ENCODE measurements at regions not wholly inside any gene's neighbourhood (a gene's known extent, or its start where the extent isn't known, plus 50 kb on each side); places are given as distances from the start of the nearest gene placed in this dataset.

DNA sequence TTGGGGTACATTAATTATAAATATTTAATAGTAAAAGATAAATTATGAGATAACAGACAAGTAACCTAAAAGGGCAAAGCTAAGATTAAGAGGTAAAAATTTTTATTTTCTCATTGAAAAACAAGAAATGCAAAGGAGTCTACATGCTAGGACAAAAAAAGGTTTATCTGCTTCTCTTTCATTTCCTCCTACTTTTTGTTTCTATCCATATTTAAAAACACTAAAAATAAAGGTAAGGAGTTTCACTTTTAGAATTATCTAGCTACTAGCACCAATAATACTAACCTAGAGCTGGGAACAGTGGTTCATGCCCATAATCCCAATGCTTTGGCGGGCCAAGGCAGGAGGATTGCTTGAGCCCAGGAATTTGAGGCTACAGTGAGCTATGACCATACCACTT lies 1551.7 kb upstream of the SLC39A10 start:
- Histone ChIP-seq H3K9me3 (no peaks in the 10 kb centered on the region), H3K27ac (no peak overlapping the region), H3K27me3 (no peaks in the 10 kb centered on the region), H3K4me1 (no peaks in the 10 kb centered on the region), H3K36me3 (no peaks in the 10 kb centered on the region), H3K4me3 (no peak overlapping the region)
- no peak for DNase-seq
- 94 to 95% methylated on average over 1 of the region's 1 CpG for WGBS, 2 donors
- intact Hi-C loops (cut with DNase I), result no loop called here
- TF ChIP-seq POLR2A (IDR thresholded peaks at IDR 0.05) (no peak), EP300 (IDR thresholded peaks at IDR 0.05) (no peak), POLR2AphosphoS5 (IDR thresholded peaks at IDR 0.05) (no peak)
- TF ChIP-seq, protein P1, sequence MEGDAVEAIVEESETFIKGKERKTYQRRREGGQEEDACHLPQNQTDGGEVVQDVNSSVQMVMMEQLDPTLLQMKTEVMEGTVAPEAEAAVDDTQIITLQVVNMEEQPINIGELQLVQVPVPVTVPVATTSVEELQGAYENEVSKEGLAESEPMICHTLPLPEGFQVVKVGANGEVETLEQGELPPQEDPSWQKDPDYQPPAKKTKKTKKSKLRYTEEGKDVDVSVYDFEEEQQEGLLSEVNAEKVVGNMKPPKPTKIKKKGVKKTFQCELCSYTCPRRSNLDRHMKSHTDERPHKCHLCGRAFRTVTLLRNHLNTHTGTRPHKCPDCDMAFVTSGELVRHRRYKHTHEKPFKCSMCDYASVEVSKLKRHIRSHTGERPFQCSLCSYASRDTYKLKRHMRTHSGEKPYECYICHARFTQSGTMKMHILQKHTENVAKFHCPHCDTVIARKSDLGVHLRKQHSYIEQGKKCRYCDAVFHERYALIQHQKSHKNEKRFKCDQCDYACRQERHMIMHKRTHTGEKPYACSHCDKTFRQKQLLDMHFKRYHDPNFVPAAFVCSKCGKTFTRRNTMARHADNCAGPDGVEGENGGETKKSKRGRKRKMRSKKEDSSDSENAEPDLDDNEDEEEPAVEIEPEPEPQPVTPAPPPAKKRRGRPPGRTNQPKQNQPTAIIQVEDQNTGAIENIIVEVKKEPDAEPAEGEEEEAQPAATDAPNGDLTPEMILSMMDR (IDR thresholded peaks at IDR 0.05), result no peak

DNA sequence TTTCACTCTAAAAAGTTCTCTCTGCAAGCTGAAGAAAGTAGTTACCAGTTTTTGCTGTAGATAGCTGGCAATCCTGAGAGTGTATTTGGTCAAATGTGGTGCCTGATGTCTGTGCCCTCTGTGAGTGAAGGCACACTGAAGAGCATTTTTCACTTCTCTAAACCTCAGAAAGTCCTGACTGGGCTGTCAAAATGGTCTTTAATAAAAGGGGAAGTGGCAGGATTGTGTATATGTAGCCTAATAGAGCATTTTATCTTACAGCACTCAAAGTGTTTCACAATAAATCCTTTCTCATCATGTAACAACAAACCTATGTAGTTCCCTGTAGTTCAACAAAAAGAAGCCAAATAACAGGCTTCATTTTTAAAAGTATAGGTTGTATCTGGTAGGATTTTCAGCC lies 1552.3 kb upstream of the SLC39A10 start:
- intact Hi-C loops (cut with DNase I), result no loop called here
- Histone ChIP-seq H3K27me3 (no peaks in the 10 kb centered on the region), H3K4me1 (no peaks in the 10 kb centered on the region), H3K4me3 (no peak overlapping the region), H3K36me3 (no peaks in the 10 kb centered on the region), H3K27ac (no peak overlapping the region), H3K9me3 (no peaks in the 10 kb centered on the region)
- TF ChIP-seq, protein P1 (IDR thresholded peaks at IDR 0.05), result no peak
- TF ChIP-seq POLR2A (IDR thresholded peaks at IDR 0.05) (no peak), EP300 (IDR thresholded peaks at IDR 0.05) (no peak), POLR2AphosphoS5 (IDR thresholded peaks at IDR 0.05) (no peak)
- no peak for DNase-seq

DNA sequence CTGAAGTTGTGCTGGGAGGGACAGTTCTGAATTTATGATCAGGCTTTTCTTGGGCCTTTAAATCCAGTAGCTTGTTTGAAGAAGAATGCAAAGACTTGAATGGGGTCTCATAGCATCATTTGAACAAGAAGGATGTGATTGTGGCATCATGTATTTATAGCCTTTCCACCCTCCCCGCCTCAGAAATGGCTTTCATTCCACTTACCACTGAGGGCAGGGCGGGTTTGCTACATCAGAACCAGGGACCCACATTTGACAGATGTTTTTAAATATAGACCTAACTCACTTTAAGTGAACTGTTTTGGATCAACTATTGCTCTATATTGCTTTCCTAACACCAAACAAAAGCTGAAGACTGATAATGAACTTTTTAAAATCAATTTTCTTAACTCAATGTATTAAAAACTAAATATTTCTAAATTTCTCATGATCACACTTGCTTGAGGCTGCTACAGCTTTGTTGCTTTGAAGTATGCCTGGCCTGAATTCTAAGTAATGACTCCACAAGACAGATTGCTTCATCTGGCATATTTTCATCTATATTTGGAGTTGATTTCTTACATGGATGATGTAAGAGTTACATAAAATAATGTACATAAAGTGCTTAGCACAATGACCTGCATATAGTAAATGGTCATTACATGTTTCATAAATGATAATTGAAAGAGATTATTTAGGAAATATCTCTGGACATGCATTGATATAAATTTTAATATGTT lies 1552.9 kb upstream of the SLC39A10 start:
- no peak overlapping the region for H3K27ac ChIP-seq
- intact Hi-C loops (cut with DNase I), result no loop called here
- WGBS, 2 donors, result 81 to 83% methylated on average over 2 of the region's 2 CpGs

DNA sequence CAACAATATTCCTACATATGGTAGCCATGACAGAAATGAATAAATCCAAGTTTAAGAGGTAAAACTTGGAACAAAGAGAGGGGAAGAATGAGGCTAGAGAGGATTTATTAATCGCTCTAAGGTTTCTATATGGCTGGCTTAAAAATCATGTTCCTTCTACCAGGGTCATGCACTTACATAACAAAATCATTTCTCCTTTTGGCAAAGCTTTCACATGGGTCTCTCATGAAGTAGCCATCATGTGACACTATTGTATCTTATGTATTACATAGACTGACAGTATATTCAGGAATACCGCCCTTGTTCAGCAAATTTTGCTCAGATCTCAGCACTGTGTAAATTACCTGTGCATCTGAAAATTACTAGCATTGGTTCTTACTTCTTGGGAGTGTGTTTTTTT lies 1554.5 kb upstream of the SLC39A10 start:
- Histone ChIP-seq H3K27ac (no peak overlapping the region), H3K27me3 (no peaks in the 10 kb centered on the region), H3K9me3 (no peaks in the 10 kb centered on the region), H3K36me3 (no peaks in the 10 kb centered on the region), H3K4me3 (no peak overlapping the region), H3K4me1 (no peaks in the 10 kb centered on the region)
- intact Hi-C loops (cut with DNase I), result no loop called here
- no peak for TF ChIP-seq POLR2AphosphoS5 (IDR thresholded peaks at IDR 0.05)
- TF ChIP-seq, protein P1 (IDR thresholded peaks at IDR 0.05), result no peak
- TF ChIP-seq EP300 (IDR thresholded peaks at IDR 0.05), result no peak
- TF ChIP-seq POLR2A (IDR thresholded peaks at IDR 0.05), result no peak
- WGBS, 2 donors, result 92 to 93% methylated on average over 2 of the region's 2 CpGs
- no peak for DNase-seq

More for the DNA sequence above, 1552.9 kb upstream of the SLC39A10 start:
- Histone ChIP-seq H3K27me3 (no peaks in the 10 kb centered on the region), H3K36me3 (no peaks in the 10 kb centered on the region), H3K9me3 (no peaks in the 10 kb centered on the region), H3K4me1 (no peaks in the 10 kb centered on the region), H3K4me3 (no peak overlapping the region)
- DNase-seq, result no peak
- TF ChIP-seq POLR2A (IDR thresholded peaks at IDR 0.05) (no peak), POLR2AphosphoS5 (IDR thresholded peaks at IDR 0.05) (no peak), EP300 (IDR thresholded peaks at IDR 0.05) (no peak)
- TF ChIP-seq, protein P1 (IDR thresholded peaks at IDR 0.05), result no peak

DNA sequence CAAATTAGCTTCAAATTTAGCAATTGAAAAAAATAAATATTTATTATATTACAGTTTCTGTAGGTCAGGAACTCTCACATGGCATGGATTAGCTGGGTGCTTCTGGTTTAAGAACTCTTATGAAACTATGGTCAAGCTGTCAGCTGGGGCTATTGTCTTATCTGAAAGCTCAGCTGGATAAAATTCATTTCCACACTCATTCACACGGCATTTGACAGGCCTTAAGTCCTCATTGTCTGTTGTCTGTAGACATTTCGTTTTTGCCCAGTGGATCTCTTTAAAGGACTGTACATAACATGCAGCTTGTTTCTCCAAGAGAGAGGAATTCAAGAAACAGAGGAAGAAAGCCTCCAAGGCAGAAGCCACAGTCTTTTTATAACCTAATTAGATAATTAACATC lies 1556.8 kb upstream of the SLC39A10 start:
- WGBS, 2 donors, result 53 to 72% methylated on average over 2 of the region's 2 CpGs
- Histone ChIP-seq H3K9me3 (no peaks in the 10 kb centered on the region), H3K27ac (no peak overlapping the region), H3K4me3 (no peak overlapping the region), H3K27me3 (no peaks in the 10 kb centered on the region), H3K4me1 (no peaks in the 10 kb centered on the region), H3K36me3 (no peaks in the 10 kb centered on the region)
- TF ChIP-seq POLR2AphosphoS5 (IDR thresholded peaks at IDR 0.05) (no peak), POLR2A (IDR thresholded peaks at IDR 0.05) (no peak), EP300 (IDR thresholded peaks at IDR 0.05) (no peak)
- TF ChIP-seq, protein P1 (IDR thresholded peaks at IDR 0.05), result no peak
- intact Hi-C loops (cut with DNase I), result no loop called here
- no peak for DNase-seq

All from sigmoid colon (tissue), 6 donors.